Smooth muscle cell (in vitro differentiated cells): ENCODE measurements at regions not wholly inside any gene's neighbourhood (a gene's known extent, or its start where the extent isn't known, plus 50 kb on each side); places are given as distances from the start of the nearest gene placed in this dataset.

Experiments
- DNase-seq: peaks from one replicate; lab custom pipeline; 2025; ENCODE audit not compliant: unreplicated experiment; lab: John Stamatoyannopoulos, UW
- H2AFZ ChIP-seq: fragments of 200-600 bp; sonication (generic); 2 replicates; pipeline ENCODE4 v1.6.0; 2016; ENCODE audit warnings: antibody characterized with exemption, low read depth, mild to moderate bottlenecking
- H3F3A ChIP-seq: fragments of 200-600 bp; sonication (generic); 2 replicates; pipeline ENCODE4 v1.6.0; 2017; ENCODE audit warnings: antibody characterized with exemption, low read depth
- H3K27ac ChIP-seq: fragments of 200-600 bp; sonication (generic); 2 replicates; pipeline ENCODE4 v1.5.1; 2016; ENCODE audit warnings: low read depth, mild to moderate bottlenecking
- H3K27me3 ChIP-seq: fragments of 200-600 bp; sonication (generic); 2 replicates; pipeline ENCODE4 v1.6.1; 2016; ENCODE audit warnings: low read depth, mild to moderate bottlenecking
- H3K36me3 ChIP-seq: fragments of 200-600 bp; sonication (generic); 2 replicates; pipeline ENCODE4 v1.5.1; 2016; ENCODE audit warnings: low read depth
- H3K4me1 ChIP-seq: fragments of 200-600 bp; sonication (generic); 2 replicates; pipeline ENCODE4 v1.5.1; 2016; ENCODE audit warnings: low read depth
- H3K4me2 ChIP-seq: fragments of 200-600 bp; sonication (generic); 2 replicates; pipeline ENCODE4 v1.6.0; 2016; ENCODE audit warnings: mild to moderate bottlenecking
- H3K4me3 ChIP-seq: fragments of 200-600 bp; sonication (generic); 2 replicates; pipeline ENCODE4 v1.5.1; 2016; ENCODE audit warnings: mild to moderate bottlenecking
- H3K79me2 ChIP-seq: fragments of 200-600 bp; sonication (generic); 2 replicates; pipeline ENCODE4 v1.6.0; 2016; ENCODE audit warnings: low read depth, mild to moderate bottlenecking
- H3K9ac ChIP-seq: fragments of 200-600 bp; sonication (generic); 2 replicates; pipeline ENCODE4 v1.6.0; 2016; ENCODE audit warnings: low read depth
- H3K9me3 ChIP-seq: fragments of 200-600 bp; sonication (generic); replicated peaks from 2 replicates; pipeline ENCODE4 v1.5.1; 2016; ENCODE audit warnings: low read depth
- H4K20me1 ChIP-seq: fragments of 200-600 bp; sonication (generic); 2 replicates; pipeline ENCODE4 v1.6.0; 2016; ENCODE audit warnings: low read depth
- WGBS: methylation state at CpG from one replicate; pipeline ENCODE4 v1.1.7; 2016; ENCODE audit warnings: low lambda C conversion rate; 5-methylcytosine and 5-hydroxymethylcytosine counted together
- TF ChIP-seq, protein P1 (sequence below): fragments of 200-600 bp; sonication (generic); IDR thresholded peaks from 2 replicates; pipeline ENCODE4 v1.5.1; 2017; ENCODE audit warnings: borderline replicate concordance, mild to moderate bottlenecking, antibody characterized with exemption; ENCODE audit not compliant: insufficient read depth, poor library complexity, severe bottlenecking

DNA sequence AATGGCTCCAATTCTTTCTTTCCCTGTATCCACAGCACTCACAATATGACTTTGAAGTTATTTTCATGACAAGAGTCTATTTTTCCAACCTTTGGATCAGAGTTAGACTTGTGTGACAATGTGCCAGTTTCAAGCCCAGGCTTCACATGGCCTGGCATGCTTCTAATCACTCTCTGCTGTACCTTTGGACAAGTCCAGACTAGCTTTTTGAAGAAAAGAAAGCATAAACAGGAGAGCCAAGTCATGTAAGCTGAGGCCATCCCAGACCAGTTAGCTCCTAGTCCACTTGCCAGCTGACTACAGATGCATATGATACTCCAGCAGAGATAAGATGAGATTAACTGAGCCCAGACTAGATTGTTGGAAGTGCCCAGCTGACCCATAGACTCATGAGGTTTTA is 513.6 kb upstream of the C9orf72 start:
- H3K27me3 ChIP-seq, result no peaks in the 10 kb centered on the region
- no peak for DNase-seq
- H3K36me3 ChIP-seq, result no peaks in the 10 kb centered on the region
- no peak overlapping the region for H3K9ac ChIP-seq
- TF ChIP-seq, protein P1, sequence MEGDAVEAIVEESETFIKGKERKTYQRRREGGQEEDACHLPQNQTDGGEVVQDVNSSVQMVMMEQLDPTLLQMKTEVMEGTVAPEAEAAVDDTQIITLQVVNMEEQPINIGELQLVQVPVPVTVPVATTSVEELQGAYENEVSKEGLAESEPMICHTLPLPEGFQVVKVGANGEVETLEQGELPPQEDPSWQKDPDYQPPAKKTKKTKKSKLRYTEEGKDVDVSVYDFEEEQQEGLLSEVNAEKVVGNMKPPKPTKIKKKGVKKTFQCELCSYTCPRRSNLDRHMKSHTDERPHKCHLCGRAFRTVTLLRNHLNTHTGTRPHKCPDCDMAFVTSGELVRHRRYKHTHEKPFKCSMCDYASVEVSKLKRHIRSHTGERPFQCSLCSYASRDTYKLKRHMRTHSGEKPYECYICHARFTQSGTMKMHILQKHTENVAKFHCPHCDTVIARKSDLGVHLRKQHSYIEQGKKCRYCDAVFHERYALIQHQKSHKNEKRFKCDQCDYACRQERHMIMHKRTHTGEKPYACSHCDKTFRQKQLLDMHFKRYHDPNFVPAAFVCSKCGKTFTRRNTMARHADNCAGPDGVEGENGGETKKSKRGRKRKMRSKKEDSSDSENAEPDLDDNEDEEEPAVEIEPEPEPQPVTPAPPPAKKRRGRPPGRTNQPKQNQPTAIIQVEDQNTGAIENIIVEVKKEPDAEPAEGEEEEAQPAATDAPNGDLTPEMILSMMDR, result no peak
- no peaks in the 10 kb centered on the region for H4K20me1 ChIP-seq
- H3K4me1 ChIP-seq, result no peaks in the 10 kb centered on the region
- no peak overlapping the region for H3K4me2 ChIP-seq
- no peak overlapping the region for H3K4me3 ChIP-seq
- H2AFZ ChIP-seq, result no peak overlapping the region
- no peaks in the 10 kb centered on the region for H3F3A ChIP-seq
- no peak overlapping the region for H3K27ac ChIP-seq
- H3K79me2 ChIP-seq, result no peaks in the 10 kb centered on the region
- no peaks in the 10 kb centered on the region for H3K9me3 ChIP-seq

DNA sequence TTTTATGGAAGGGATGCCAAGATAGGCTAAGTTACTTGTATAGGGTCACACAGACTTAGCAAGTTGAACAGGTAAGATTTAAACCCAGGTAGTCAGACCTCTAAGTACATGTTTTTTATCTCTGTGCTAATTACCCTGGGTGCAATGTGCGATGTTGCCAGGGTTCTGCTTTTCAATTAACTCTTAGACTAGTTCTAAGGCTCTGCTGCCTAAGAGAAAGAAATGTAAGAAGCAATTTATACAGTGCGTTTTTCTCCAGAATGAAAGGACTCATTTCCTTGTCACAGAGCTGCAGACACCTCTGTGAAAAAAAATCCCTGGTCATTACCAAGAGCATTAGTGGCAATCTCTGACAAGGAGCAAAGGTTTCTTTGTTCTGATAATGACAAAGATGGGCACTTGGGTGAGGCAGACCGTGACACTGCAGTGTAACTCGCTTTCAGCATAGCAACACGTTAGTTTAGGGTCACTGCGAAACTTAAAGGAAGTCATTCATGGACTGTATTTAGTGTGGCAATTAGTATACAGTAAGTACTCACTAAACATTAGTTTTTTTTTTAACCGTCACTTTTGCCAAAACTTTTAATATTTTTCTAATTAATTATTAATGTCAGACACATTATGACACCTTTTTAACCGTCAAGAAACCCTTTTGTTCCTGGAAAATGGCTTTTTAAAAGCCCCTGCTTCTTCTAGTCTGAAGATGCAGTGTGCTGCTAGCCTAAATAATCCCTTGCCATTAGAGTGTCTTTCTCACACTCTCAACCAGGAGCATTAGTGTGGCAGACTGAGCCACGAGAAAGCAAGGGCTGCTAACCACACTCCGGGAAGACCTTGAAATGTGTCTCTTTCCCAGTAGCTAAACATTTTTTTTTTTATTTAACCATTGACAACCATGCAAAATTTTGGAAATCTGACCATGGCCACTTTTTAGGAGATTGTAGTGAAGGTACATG is 520.0 kb upstream of the C9orf72 start:
- Histone ChIP-seq H3K9me3 (no peaks in the 10 kb centered on the region), H3K4me3 (peak overlapping the region; percentile 5), H3K36me3 (no peaks in the 10 kb centered on the region), H3K27me3 (no peaks in the 10 kb centered on the region), H3K27ac (no peak overlapping the region), H3K79me2 (no peaks in the 10 kb centered on the region), H3K4me2 (no peak overlapping the region), H4K20me1 (no peaks in the 10 kb centered on the region), H2AFZ (no peak overlapping the region), H3K4me1 (no peaks in the 10 kb centered on the region), H3K9ac (no peak overlapping the region), H3F3A (no peaks in the 10 kb centered on the region)
- WGBS, result 52% methylated on average over 10 of the region's 10 CpGs
- DNase-seq, result no peak
- TF ChIP-seq, protein P1, result no peak

DNA sequence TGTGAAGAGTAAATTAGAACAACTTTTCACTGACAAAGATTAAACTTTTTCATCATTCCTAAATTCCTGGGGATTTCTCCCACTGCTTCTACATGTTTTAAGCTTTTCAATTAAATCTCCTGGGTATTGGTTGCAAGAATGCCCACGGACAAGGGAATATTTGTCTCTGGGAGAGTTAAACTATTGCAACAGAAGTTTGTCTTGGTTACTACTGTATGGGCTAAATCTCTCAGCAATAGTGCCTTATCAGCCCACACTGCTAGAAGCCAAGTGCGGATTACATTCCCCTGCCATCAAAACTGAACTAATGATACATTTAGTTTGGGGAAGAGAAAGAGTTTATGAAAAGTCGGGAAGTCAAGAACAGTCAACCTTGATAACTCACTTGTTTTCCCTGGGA is 528.2 kb upstream of the C9orf72 start:
- H3K9ac ChIP-seq, result no peak overlapping the region
- no peaks in the 10 kb centered on the region for H3K27me3 ChIP-seq
- WGBS, result 87% methylated on average over 3 of the region's 3 CpGs
- H2AFZ ChIP-seq, result no peak overlapping the region
- no peaks in the 10 kb centered on the region for H3K36me3 ChIP-seq
- H3K4me3 ChIP-seq, result no peak overlapping the region
- no peak overlapping the region for H3K4me2 ChIP-seq
- H3F3A ChIP-seq, result no peaks in the 10 kb centered on the region
- H3K79me2 ChIP-seq, result no peaks in the 10 kb centered on the region
- H3K27ac ChIP-seq, result no peak overlapping the region
- DNase-seq, result no peak
- H3K9me3 ChIP-seq, result no peaks in the 10 kb centered on the region
- no peaks in the 10 kb centered on the region for H4K20me1 ChIP-seq
- H3K4me1 ChIP-seq, result no peaks in the 10 kb centered on the region
- TF ChIP-seq, protein P1, result no peak

DNA sequence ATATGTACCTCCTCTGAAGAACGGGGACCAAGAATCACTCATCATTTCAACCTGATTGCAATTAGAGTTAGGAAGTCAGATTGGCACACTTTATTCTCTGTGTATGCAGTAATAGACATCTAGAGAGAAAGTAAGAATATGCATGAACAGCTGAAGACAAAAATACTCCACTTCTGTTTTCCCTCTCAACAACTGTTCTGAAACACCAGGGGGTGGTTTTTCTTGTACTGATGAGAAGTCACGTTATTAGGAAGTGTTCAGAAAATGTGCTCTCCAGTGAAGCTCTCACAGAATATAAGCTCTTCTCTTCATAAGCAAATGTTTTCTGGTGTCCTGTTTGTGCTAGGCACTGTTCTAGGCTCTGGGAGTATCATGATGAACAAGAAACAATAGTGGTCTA is 531.7 kb upstream of the C9orf72 start:
- Histone ChIP-seq H3K9me3 (no peaks in the 10 kb centered on the region), H3K9ac (no peak overlapping the region), H3F3A (no peaks in the 10 kb centered on the region), H2AFZ (no peak overlapping the region), H3K79me2 (no peaks in the 10 kb centered on the region), H3K4me1 (no peaks in the 10 kb centered on the region), H3K4me3 (no peak overlapping the region), H3K27ac (no peak overlapping the region), H3K27me3 (no peaks in the 10 kb centered on the region), H3K4me2 (no peak overlapping the region), H3K36me3 (no peaks in the 10 kb centered on the region), H4K20me1 (no peaks in the 10 kb centered on the region)
- DNase-seq, result no peak
- TF ChIP-seq, protein P1, result no peak
- WGBS, result 91% methylated on average over 2 of the region's 2 CpGs
